Right ventricle myocardium superior (tissue), 1 donor: ENCODE measurements at regions not wholly inside any gene's neighbourhood (a gene's known extent, or its start where the extent isn't known, plus 50 kb on each side); places are given as distances from the start of the nearest gene placed in this dataset.
"Not testable (repeated sequence)": the region's sequence is repeated elsewhere in the genome, so short reads cannot be mapped to it uniquely, and the experiment has no call there.

Experiments used
- ATAC-seq: fragments of 200-7000 bp; cut with Tn5 transposase; one replicate; pipeline ENCODE4 v1.9.1; 2020; ENCODE audit warnings: mild to moderate bottlenecking; ENCODE audit not compliant: poor library complexity
- DNase-seq: peaks from one replicate; pipeline ENCODE4 v3.0.0-alpha.2; 2020
- intact Hi-C: fragments of 100-400 bp; cut with DNase I; formaldehyde crosslinking; loops from one replicate; pipeline ENCODE4 v1.11.2; 2022
- donor health status: DM: no; HTN: yes; CAD: no; lungs with severe emphysema.

- intact Hi-C loops = no loop called here
- DNase-seq (no peak), ATAC-seq (no peak)
Measured at GRCh38 chr9:7436754-7437153, 362.8 kb downstream of the DMAC1 start.

DNA sequence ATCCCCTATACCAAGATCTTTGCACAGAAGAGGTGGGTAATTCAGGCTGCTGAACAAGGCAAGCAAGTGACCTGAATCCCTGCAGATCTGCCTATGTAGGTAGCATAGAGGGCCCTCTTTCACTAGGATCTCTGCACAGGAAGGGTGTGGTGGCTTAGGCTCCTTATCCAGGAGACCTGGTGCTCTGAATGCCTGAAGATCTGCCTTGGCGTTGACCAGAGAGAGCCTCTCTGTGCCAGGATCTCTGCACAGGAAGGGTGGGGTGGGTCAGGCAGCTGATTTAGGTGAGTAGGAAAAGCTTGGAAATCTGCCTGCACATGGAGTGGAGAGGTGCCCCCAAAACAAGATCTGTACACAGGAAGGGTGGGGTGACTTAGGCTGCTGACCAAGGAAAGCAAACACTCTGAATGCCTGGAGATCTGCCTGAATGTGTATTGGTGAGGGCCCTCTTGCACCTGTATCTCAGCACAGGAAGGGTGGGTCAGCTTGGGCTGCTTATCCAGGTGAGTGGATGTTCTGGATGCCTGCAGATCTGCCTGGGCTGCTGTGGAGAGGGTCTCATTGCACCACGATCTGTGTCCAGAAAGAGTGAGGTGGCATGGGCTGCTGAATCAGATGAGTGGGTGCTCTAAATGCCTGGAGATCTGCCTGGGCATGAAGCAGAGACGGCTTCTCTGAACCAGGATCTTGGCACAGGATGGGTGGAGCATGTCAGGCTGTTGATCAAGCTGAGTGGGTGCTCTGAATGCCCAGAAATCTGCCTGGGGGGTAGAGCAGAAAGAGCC, 365.9 kb downstream of the DMAC1 start:
- intact Hi-C loops = no loop called here
- DNase-seq (no peak), ATAC-seq (no peak)

DNA sequence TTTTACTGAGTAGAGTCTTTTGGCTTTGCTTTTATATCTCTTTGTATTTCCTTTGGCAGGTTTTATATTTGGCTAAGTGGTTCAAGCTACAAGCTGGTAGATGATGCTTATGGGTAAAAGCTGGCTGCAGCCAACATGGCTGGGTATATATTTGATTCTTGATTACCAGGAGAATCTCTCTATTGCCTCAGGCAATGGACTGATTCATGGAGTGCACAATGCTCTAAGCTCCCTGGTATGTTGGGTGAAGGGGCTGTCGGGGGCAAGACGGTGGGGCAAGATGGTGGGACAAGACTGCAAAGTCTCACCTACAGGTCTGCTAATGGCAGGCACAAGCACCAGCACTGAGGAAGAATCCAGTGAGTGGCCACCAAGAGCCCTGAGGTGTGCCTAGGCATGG, 366.6 kb downstream of the DMAC1 start:
- no peak for ATAC-seq
- intact Hi-C loops = no loop called here
- DNase-seq = no peak

GRCh38 chr9:7417397-7417796, 382.2 kb downstream of the DMAC1 start:
- DNase-seq, ATAC-seq, intact Hi-C loops: not testable (repeated sequence)

GRCh38 chr9:7415836-7416235, 383.7 kb downstream of the DMAC1 start:
- intact Hi-C loops = no loop called here
- ATAC-seq (no peak), DNase-seq (no peak)

DNA sequence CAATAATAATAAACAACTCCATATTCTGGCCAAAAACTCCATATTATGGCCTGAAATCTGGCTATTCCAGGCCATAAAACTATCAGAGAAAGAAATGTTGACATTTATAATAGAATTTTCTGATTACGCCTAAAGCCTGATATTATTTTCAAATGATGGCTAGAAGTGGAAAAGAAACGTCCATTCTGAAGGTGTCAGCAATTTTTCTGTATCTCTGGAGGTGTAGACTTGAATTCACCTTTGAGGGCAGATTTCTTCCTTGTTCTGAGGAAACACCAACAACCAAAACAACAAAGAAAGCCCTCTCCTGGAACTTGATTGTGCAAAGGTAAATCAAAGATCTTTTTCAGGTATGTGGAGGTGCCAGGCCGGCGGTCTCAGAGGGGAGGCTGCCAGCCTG, 390.7 kb downstream of the DMAC1 start:
- ATAC-seq = no peak
- no peak for DNase-seq
- intact Hi-C loops = no loop called here

DNA sequence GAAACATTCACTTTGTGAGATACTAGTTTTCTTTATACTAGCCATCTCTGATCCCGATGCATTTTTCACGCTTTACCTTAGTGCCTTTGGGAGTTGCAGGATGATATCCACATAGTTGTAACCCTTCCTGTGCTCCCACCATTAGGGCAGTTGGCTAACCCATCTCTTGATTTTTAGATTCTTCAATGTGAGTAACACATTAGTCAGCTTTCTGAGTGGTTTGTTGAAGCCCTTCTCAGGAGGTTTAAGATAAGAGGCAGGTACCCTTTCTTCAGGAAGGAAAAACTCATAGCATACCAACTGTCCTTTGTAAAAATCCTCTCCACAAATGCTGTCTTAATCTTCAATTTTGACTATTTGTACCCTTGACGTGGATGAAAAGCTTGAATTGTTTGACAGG, 392.3 kb downstream of the DMAC1 start:
- ATAC-seq (no peak), DNase-seq (no peak)
- intact Hi-C loops = no loop called here

GRCh38 chr9:7405924-7406604, 393.5 kb downstream of the DMAC1 start:
- intact Hi-C loops = no loop called here
- no peak for DNase-seq
- ATAC-seq = no peak

GRCh38 chr9:7403839-7404487, 395.6 kb downstream of the DMAC1 start:
- no peak for DNase-seq
- intact Hi-C loops = loop anchor here (5.0 kb wide), 1 partner anchor 133 kb away; no protein-coding TSS in a partner anchor

GRCh38 chr9:7403028-7403389, 396.6 kb downstream of the DMAC1 start:
- no peak for ATAC-seq
- intact Hi-C loops = loop anchor here (5.0 kb wide), 1 partner anchor 134 kb away; no protein-coding TSS in a partner anchor
- DNase-seq = no peak

More at GRCh38 chr9:7403839-7404487, 395.6 kb downstream of the DMAC1 start:
- ATAC-seq = no peak

- intact Hi-C loops = loop anchor here (5.0 kb wide), 1 partner anchor 135 kb away; no protein-coding TSS in a partner anchor
- DNase-seq (no peak), ATAC-seq (peak; percentile 9)
Measured at GRCh38 chr9:7402334-7403027, 397.1 kb downstream of the DMAC1 start.

- intact Hi-C loops = loop anchor here (5.0 kb wide), 1 partner anchor 136 kb away; no protein-coding TSS in a partner anchor
- ATAC-seq (no peak), DNase-seq (no peak)
Measured at GRCh38 chr9:7401116-7401515, 398.5 kb downstream of the DMAC1 start.

DNA sequence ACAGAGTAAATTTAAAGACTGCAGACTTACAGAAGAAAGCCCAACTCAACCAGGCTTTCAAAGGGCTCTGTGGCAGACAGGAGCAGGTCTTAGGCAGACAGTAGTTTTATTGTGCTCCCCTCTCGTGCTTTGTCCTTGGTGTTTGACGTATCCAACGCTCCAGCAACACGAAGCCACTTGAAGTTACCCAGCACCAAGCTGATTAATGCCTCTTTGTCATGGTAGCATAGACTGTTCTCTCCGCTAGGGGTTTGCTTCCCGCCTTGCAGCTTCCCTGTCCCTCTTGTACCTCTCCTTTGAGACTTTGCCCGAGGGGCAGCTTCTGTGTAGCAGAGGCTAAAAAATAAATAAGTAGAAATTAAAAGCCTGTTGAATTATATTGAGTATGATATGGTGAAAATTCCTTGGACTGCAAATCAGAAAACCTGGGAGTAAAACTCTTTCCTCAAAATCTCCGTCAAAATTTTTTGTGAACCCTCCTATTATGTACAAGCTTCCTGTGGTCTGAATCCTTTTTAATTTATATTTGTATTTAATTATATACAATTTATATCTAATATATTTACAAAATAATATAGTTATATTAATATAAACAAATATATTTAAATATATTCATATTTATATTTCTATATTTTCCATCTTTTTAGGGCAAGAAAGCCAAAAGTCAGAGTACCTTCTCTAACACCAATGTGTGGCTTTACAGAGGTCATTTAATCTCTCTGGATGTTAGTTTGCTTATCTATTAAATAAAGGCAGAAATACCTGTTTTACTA, 405.4 kb downstream of the DMAC1 start:
- DNase-seq (no peak), ATAC-seq (no peak)
- intact Hi-C loops = no loop called here

- DNase-seq (no peak), ATAC-seq (no peak)
- intact Hi-C loops = no loop called here
Measured at GRCh38 chr9:7392148-7392547, 407.4 kb downstream of the DMAC1 start.

GRCh38 chr9:7388755-7389154, 410.8 kb downstream of the DMAC1 start:
- ATAC-seq = no peak
- intact Hi-C loops = no loop called here

GRCh38 chr9:7387840-7388239, 411.7 kb downstream of the DMAC1 start:
- peak; percentile 73 for ATAC-seq
- DNase-seq = peak; percentile 46
- intact Hi-C loops = no loop called here

More at GRCh38 chr9:7388755-7389154, 410.8 kb downstream of the DMAC1 start:
- DNase-seq = no peak

DNA sequence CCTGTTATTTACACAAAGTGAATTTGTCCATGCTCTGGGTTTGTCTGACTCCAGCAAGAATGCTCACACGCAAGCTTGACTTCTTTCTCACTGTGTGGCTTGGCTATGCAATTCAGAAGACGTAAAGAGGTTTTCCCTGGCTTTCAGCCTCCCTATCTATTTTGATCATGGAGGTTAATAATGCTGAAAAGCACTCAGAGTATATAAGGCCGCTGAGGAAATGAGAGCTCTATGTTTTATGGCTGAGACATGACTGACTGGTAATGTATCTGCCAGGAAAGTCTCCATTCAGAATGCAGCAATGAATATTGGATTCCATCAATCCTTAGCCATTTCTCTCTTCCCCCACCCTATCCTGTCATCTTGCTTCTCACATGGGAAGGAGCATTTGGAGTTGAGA, 417.3 kb downstream of the DMAC1 start:
- DNase-seq = no peak
- intact Hi-C loops = no loop called here

GRCh38 chr9:7377489-7377888, 422.1 kb downstream of the DMAC1 start:
- ATAC-seq (no peak), DNase-seq (no peak)
- intact Hi-C loops = no loop called here

More for the DNA sequence above, 417.3 kb downstream of the DMAC1 start:
- no peak for ATAC-seq
